ENCODE measurements at regions not wholly inside any gene's neighbourhood (a gene's known extent, or its start where the extent isn't known, plus 50 kb on each side); places are given as distances from the start of the nearest gene placed in this dataset.

GRCh38 chr5:102600964-102601363, 102.2 kb upstream of the SLCO6A1 start:
- no peaks in the 10 kb centered on the region for H3K9me3 ChIP-seq (ENCODE audit: control insufficient read depth in 2 of 3, insufficient read depth in 1 of 3, low read length in 3 of 3)
- no peak overlapping the region for H3K4me3 ChIP-seq (ENCODE audit: low read length in 3 of 3)
- no peaks in the 10 kb centered on the region for H3K36me3 ChIP-seq (ENCODE audit: control insufficient read depth in 2 of 3, insufficient read depth in 3 of 3, low read length in 3 of 3)
- DNase-seq = no peak
- no peak for FAIRE-seq
- TF ChIP-seq, protein P1, sequence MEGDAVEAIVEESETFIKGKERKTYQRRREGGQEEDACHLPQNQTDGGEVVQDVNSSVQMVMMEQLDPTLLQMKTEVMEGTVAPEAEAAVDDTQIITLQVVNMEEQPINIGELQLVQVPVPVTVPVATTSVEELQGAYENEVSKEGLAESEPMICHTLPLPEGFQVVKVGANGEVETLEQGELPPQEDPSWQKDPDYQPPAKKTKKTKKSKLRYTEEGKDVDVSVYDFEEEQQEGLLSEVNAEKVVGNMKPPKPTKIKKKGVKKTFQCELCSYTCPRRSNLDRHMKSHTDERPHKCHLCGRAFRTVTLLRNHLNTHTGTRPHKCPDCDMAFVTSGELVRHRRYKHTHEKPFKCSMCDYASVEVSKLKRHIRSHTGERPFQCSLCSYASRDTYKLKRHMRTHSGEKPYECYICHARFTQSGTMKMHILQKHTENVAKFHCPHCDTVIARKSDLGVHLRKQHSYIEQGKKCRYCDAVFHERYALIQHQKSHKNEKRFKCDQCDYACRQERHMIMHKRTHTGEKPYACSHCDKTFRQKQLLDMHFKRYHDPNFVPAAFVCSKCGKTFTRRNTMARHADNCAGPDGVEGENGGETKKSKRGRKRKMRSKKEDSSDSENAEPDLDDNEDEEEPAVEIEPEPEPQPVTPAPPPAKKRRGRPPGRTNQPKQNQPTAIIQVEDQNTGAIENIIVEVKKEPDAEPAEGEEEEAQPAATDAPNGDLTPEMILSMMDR (IDR thresholded peaks at IDR 0.05; ENCODE audit: borderline replicate concordance, extremely low read depth, insufficient read depth) = no peak
- no peaks in the 10 kb centered on the region for H3K4me1 ChIP-seq (ENCODE audit: control insufficient read depth in 2 of 3, insufficient read depth in 2 of 3, low read depth in 1 of 3, low read length in 3 of 3)
- intact Hi-C loops (cut with DNase I) = no loop called here
- H3K9ac ChIP-seq (ENCODE audit: low read length in 3 of 3) = no peak overlapping the region
- no peaks in the 10 kb centered on the region for H3K27me3 ChIP-seq (ENCODE audit: control insufficient read depth, insufficient read depth, low read length)
- H3K27ac ChIP-seq (ENCODE audit: low read depth in 2 of 2, low read length in 2 of 2) = no peak overlapping the region

DNA sequence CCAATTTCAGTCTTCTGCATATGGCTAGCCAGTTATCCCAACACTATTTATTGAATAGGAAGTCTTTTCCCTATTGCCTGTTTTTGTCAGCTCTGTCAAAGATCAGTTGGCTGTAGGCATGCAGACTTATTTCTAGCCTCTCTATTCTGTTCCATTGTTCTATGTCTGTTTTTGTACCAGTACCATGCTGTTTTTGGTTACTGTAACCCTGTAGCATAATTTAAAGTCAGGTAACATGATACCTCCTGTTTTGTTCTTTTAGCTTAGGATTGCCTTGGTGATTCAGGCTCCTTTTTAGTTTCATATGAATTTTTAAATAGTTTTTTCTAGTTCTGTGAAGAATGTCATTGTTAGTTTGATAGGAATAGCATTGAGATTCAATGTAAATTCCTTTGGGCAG, 104.9 kb upstream of the SLCO6A1 start:
- intact Hi-C loops (cut with DNase I) = no loop called here
- H3K27ac ChIP-seq (ENCODE audit: low read depth in 2 of 2, low read length in 2 of 2) = no peak overlapping the region
- H3K9ac ChIP-seq (ENCODE audit: low read length in 3 of 3) = no peak overlapping the region
- H3K4me3 ChIP-seq (ENCODE audit: low read length in 3 of 3) = no peak overlapping the region
- DNase-seq (no peak), FAIRE-seq (no peak)
- H3K36me3 ChIP-seq (ENCODE audit: control insufficient read depth in 2 of 3, insufficient read depth in 3 of 3, low read length in 3 of 3) = no peaks in the 10 kb centered on the region
- no peaks in the 10 kb centered on the region for H3K9me3 ChIP-seq (ENCODE audit: control insufficient read depth in 2 of 3, insufficient read depth in 1 of 3, low read length in 3 of 3)
- no peaks in the 10 kb centered on the region for H3K27me3 ChIP-seq (ENCODE audit: control insufficient read depth, insufficient read depth, low read length)
- H3K4me1 ChIP-seq (ENCODE audit: control insufficient read depth in 2 of 3, insufficient read depth in 2 of 3, low read depth in 1 of 3, low read length in 3 of 3) = no peaks in the 10 kb centered on the region
- TF ChIP-seq, protein P1 (IDR thresholded peaks at IDR 0.05; ENCODE audit: borderline replicate concordance, extremely low read depth, insufficient read depth) = no peak

DNA sequence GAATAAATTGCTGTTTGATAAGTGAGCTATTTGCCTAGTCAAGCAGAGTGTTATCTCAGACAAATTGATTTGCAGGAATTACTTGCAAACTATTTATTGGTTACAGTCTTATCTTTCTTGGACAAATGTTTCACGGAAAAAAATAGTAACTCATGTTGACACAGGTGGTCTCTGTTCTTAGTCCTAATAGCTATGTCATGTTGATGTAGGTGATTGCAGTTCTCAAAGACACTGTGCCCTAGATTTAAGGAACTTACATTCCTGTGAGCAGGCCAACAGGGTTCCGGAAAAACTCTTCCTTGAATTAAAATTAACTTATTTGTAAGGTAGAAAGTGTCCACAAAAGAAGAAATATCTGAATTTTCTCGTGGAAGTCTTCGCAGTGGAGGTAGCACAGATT, 109.6 kb upstream of the SLCO6A1 start:
- Histone ChIP-seq H3K4me1 (ENCODE audit: control insufficient read depth in 2 of 3, insufficient read depth in 2 of 3, low read depth in 1 of 3, low read length in 3 of 3) (no peaks in the 10 kb centered on the region), H3K36me3 (ENCODE audit: control insufficient read depth in 2 of 3, insufficient read depth in 3 of 3, low read length in 3 of 3) (no peaks in the 10 kb centered on the region), H3K9me3 (ENCODE audit: control insufficient read depth in 2 of 3, insufficient read depth in 1 of 3, low read length in 3 of 3) (no peaks in the 10 kb centered on the region), H3K4me3 (ENCODE audit: low read length in 3 of 3) (no peak overlapping the region), H3K9ac (ENCODE audit: low read length in 3 of 3) (no peak overlapping the region), H3K27me3 (ENCODE audit: control insufficient read depth, insufficient read depth, low read length) (no peaks in the 10 kb centered on the region), H3K27ac (ENCODE audit: low read depth in 2 of 2, low read length in 2 of 2) (no peak overlapping the region)
- intact Hi-C loops (cut with DNase I) = no loop called here
- FAIRE-seq (no peak), DNase-seq (no peak)
- TF ChIP-seq, protein P1 (IDR thresholded peaks at IDR 0.05; ENCODE audit: borderline replicate concordance, extremely low read depth, insufficient read depth) = no peak

DNA sequence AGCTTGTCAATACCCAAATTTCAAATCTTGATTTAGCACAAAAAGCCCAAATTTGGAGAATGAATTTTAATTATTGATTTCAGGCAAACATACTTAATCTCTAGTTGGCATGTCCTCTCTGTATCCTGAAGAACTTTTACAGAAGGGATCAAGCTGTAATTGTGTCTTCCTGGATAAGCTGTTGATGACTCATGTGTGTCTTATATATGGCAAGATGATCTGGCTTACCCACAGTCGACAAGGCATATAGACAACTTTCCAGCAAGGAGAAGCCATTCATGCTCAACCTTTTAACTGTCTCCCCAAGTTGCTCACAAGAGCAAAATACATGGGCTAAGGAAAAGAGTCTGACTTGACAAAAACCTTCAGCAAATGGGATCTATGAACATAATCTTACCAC, 112.5 kb upstream of the SLCO6A1 start:
- H3K27me3 ChIP-seq (ENCODE audit: control insufficient read depth, insufficient read depth, low read length) = no peaks in the 10 kb centered on the region
- H3K9me3 ChIP-seq (ENCODE audit: control insufficient read depth in 2 of 3, insufficient read depth in 1 of 3, low read length in 3 of 3) = no peaks in the 10 kb centered on the region
- intact Hi-C loops (cut with DNase I) = no loop called here
- H3K36me3 ChIP-seq (ENCODE audit: control insufficient read depth in 2 of 3, insufficient read depth in 3 of 3, low read length in 3 of 3) = no peaks in the 10 kb centered on the region
- H3K4me1 ChIP-seq (ENCODE audit: control insufficient read depth in 2 of 3, insufficient read depth in 2 of 3, low read depth in 1 of 3, low read length in 3 of 3) = no peaks in the 10 kb centered on the region
- TF ChIP-seq, protein P1 (IDR thresholded peaks at IDR 0.05; ENCODE audit: borderline replicate concordance, extremely low read depth, insufficient read depth) = no peak
- no peak overlapping the region for H3K27ac ChIP-seq (ENCODE audit: low read depth in 2 of 2, low read length in 2 of 2)
- DNase-seq (no peak), FAIRE-seq (no peak)
- no peak overlapping the region for H3K4me3 ChIP-seq (ENCODE audit: low read length in 3 of 3)
- H3K9ac ChIP-seq (ENCODE audit: low read length in 3 of 3) = no peak overlapping the region

Data from kidney (tissue), 13 donors.